Fibroblast of lung (primary cell): ENCODE measurements at regions not wholly inside any gene's neighbourhood (a gene's known extent, or its start where the extent isn't known, plus 50 kb on each side); places are given as distances from the start of the nearest gene placed in this dataset.
"Not testable (repeated sequence)": the region's sequence is repeated elsewhere in the genome, so short reads cannot be mapped to it uniquely, and the experiment has no call there.

ENCODE experiments used
- DNase-seq, 2 donors: peaks; one replicate each; pipeline versions ENCODE4 v3.0.0 to v3.0.0-alpha.2; 2010; ENCODE audit warnings: low read depth in 2 of 2
- H2AFZ ChIP-seq: 2 replicates; pipeline ENCODE4 v1.5.1; 2012; ENCODE audit warnings: low read length, control low read depth, inconsistent platforms
- H3K27ac ChIP-seq: 2 replicates; pipeline ENCODE4 v1.5.1; 2011; ENCODE audit warnings: low read length, control low read depth; ENCODE audit not compliant: insufficient read depth
- H3K27me3 ChIP-seq: 2 replicates; pipeline ENCODE4 v1.5.1; 2011; ENCODE audit warnings: mild to moderate bottlenecking, low read length; ENCODE audit not compliant: control insufficient read depth, insufficient read depth
- H3K36me3 ChIP-seq: 2 replicates; pipeline ENCODE4 v1.5.1; 2011; ENCODE audit warnings: low read length; ENCODE audit not compliant: control insufficient read depth, insufficient read depth
- H3K4me1 ChIP-seq: 2 replicates; pipeline ENCODE4 v1.5.1; 2011; ENCODE audit warnings: low read length; ENCODE audit not compliant: control insufficient read depth, insufficient read depth; ENCODE audit errors: extremely low read depth
- H3K4me2 ChIP-seq: 2 replicates; pipeline ENCODE4 v1.5.1; 2011; ENCODE audit warnings: low read length, control low read depth; ENCODE audit not compliant: insufficient read depth; ENCODE audit errors: extremely low read depth
- H3K4me3 ChIP-seq, 4 experiments: fragments of 200-600 bp in 1 of 4; sonication (generic) in 1 of 4; replicated peaks in 1 of 4; 2 replicates each; pipeline ENCODE4 v1.5.1; 2011 to 2016; ENCODE audit warnings: low read length in 4 of 4, low read depth in 3 of 4, mild to moderate bottlenecking in 3 of 4, control low read depth in 2 of 4, inconsistent platforms in 1 of 4, mixed read lengths in 1 of 4; ENCODE audit not compliant: insufficient read depth in 1 of 4; ENCODE audit errors: control extremely low read depth in 1 of 4
- H3K79me2 ChIP-seq: 2 replicates; pipeline ENCODE4 v1.5.1; 2012; ENCODE audit warnings: mild to moderate bottlenecking, low read length, inconsistent platforms; ENCODE audit not compliant: control insufficient read depth, insufficient read depth
- H3K9ac ChIP-seq: 2 replicates; pipeline ENCODE4 v1.5.1; 2011; ENCODE audit warnings: mild to moderate bottlenecking, low read length, control low read depth; ENCODE audit not compliant: insufficient read depth
- H3K9me3 ChIP-seq: 2 replicates; pipeline ENCODE4 v1.5.1; 2012; ENCODE audit warnings: low read depth, low read length; ENCODE audit not compliant: control insufficient read depth, insufficient read depth
- H4K20me1 ChIP-seq: 2 replicates; pipeline ENCODE4 v1.5.1; 2011; ENCODE audit warnings: low read length; ENCODE audit not compliant: control insufficient read depth, insufficient read depth; ENCODE audit errors: extremely low read depth
- CTCF ChIP-seq, 2 donors: IDR thresholded peaks in 1 of 2; conservative IDR thresholded peaks in 1 of 2; 1 replicate in 1 of 2; 2 replicates in 1 of 2; pipeline ENCODE4 v1.5.1; 2011 to 2012; ENCODE audit warnings: low read length in 2 of 2, control low read depth in 1 of 2, inconsistent platforms in 1 of 2, low read depth in 1 of 2, mild to moderate bottlenecking in 1 of 2
- EZH2 ChIP-seq: IDR thresholded peaks from 2 replicates; pipeline ENCODE4 v1.5.1; 2012; ENCODE audit warnings: low read length, control low read depth, mild to moderate bottlenecking; ENCODE audit errors: missing control alignments

- Histone ChIP-seq H3K36me3 (no peaks in the 10 kb centered on the region), H3K9me3 (no peaks in the 10 kb centered on the region), H3K27ac (no peak overlapping the region), H4K20me1 (no peaks in the 10 kb centered on the region), H3K79me2 (no peaks in the 10 kb centered on the region), H2AFZ (no peak overlapping the region), H3K4me3 (no peak overlapping the region), H3K27me3 (no peaks in the 10 kb centered on the region), H3K4me1 (no peaks in the 10 kb centered on the region), H3K9ac (no peak overlapping the region), H3K4me2 (no peak overlapping the region)
- DNase-seq = no peak
- TF ChIP-seq EZH2 = no peak
- TF ChIP-seq CTCF (conservative IDR thresholded peaks at IDR 0.05 in 1 of 2, IDR thresholded peaks at IDR 0.05 in 1 of 2; ENCODE audit: low read depth in 1 of 2, low read length in 2 of 2) = no peak
Measured at GRCh38 chr9:81069038-81069795, 620.1 kb downstream of the TLE1 start.

- H3K36me3 ChIP-seq, H3K9ac ChIP-seq, H2AFZ ChIP-seq, H3K79me2 ChIP-seq, H3K27me3 ChIP-seq, H3K9me3 ChIP-seq, H3K4me1 ChIP-seq, H3K27ac ChIP-seq, H3K4me3 ChIP-seq, H3K4me2 ChIP-seq, DNase-seq, H4K20me1 ChIP-seq: not testable (repeated sequence)
Measured at GRCh38 chr9:81062995-81063394, 626.4 kb downstream of the TLE1 start.

GRCh38 chr9:81058782-81059181 is 630.6 kb downstream of the TLE1 start:
- H2AFZ ChIP-seq = no peak overlapping the region
- no peaks in the 10 kb centered on the region for H3K9me3 ChIP-seq
- no peak overlapping the region for H3K4me3 ChIP-seq
- H4K20me1 ChIP-seq = no peaks in the 10 kb centered on the region
- no peak overlapping the region for H3K4me2 ChIP-seq
- DNase-seq = peak in 1 of 2 donors; percentile 27
- H3K79me2 ChIP-seq = no peaks in the 10 kb centered on the region
- H3K4me1 ChIP-seq = no peaks in the 10 kb centered on the region
- H3K9ac ChIP-seq = no peak overlapping the region
- no peaks in the 10 kb centered on the region for H3K27me3 ChIP-seq
- TF ChIP-seq CTCF (conservative IDR thresholded peaks at IDR 0.05 in 1 of 2, IDR thresholded peaks at IDR 0.05 in 1 of 2; ENCODE audit: low read depth in 1 of 2, low read length in 2 of 2) = no peak
- no peaks in the 10 kb centered on the region for H3K36me3 ChIP-seq
- no peak overlapping the region for H3K27ac ChIP-seq
